HG02571 (cell line): ENCODE measurements at regions not wholly inside any gene's neighbourhood (a gene's known extent, or its start where the extent isn't known, plus 50 kb on each side); places are given as distances from the start of the nearest gene placed in this dataset.
A peak's percentile ranks its signal among the peaks of the same experiment; 100 is the strongest.

ENCODE experiments used
- ATAC-seq: cut with Tn5 transposase; IDR thresholded peaks from one replicate; pipeline ENCODE4 v1.9.1; 2021; ENCODE audit warnings: mild to moderate bottlenecking, moderate library complexity; ENCODE audit not compliant: unreplicated experiment

GRCh38 chr2:160670618-160671017 is 177.0 kb upstream of the RBMS1 start:
- ATAC-seq = no peak

GRCh38 chr2:160672211-160672610 is 178.6 kb upstream of the RBMS1 start:
- no peak for ATAC-seq

- no peak for ATAC-seq
Measured at GRCh38 chr2:160674146-160674750, 180.6 kb upstream of the RBMS1 start.

- no peak for ATAC-seq
Measured at GRCh38 chr2:160679686-160680085, 186.1 kb upstream of the RBMS1 start.

GRCh38 chr2:160680294-160680693 is 186.7 kb upstream of the RBMS1 start:
- no peak for ATAC-seq

- ATAC-seq = no peak
Measured at GRCh38 chr2:160680974-160681373, 187.4 kb upstream of the RBMS1 start.

- no peak for ATAC-seq
Measured at GRCh38 chr2:160683206-160683605, 189.6 kb upstream of the RBMS1 start.

GRCh38 chr2:160687629-160688028 is 194.0 kb upstream of the RBMS1 start:
- ATAC-seq = no peak

- no peak for ATAC-seq
Measured at GRCh38 chr2:160689441-160689840, 195.8 kb upstream of the RBMS1 start.

GRCh38 chr2:160694221-160694620 is 200.6 kb upstream of the RBMS1 start:
- ATAC-seq = peak; percentile 13

GRCh38 chr2:160694631-160695030 is 201.0 kb upstream of the RBMS1 start:
- peak; percentile 75 for ATAC-seq

GRCh38 chr2:160695402-160696086 is 201.9 kb upstream of the RBMS1 start:
- ATAC-seq = no peak

GRCh38 chr2:160696087-160696452 is 202.5 kb upstream of the RBMS1 start:
- no peak for ATAC-seq

GRCh38 chr2:160697817-160698216 is 204.2 kb upstream of the RBMS1 start:
- ATAC-seq = no peak

GRCh38 chr2:160700021-160700814 is 206.6 kb upstream of the RBMS1 start:
- no peak for ATAC-seq

GRCh38 chr2:160701822-160702221 is 208.2 kb upstream of the RBMS1 start:
- no peak for ATAC-seq

- no peak for ATAC-seq
Measured at GRCh38 chr2:160702754-160703153, 209.1 kb upstream of the RBMS1 start.

- ATAC-seq = peak; percentile 90
Measured at GRCh38 chr2:160703648-160704585, 210.3 kb upstream of the RBMS1 start.

- no peak for ATAC-seq
Measured at GRCh38 chr2:160715428-160715827, 221.8 kb upstream of the RBMS1 start.

- ATAC-seq = no peak
Measured at GRCh38 chr2:160719116-160719515, 225.5 kb upstream of the RBMS1 start.

- no peak for ATAC-seq
Measured at GRCh38 chr2:160720098-160720497, 226.5 kb upstream of the RBMS1 start.
